ENCODE measurements at regions not wholly inside any gene's neighbourhood (a gene's known extent, or its start where the extent isn't known, plus 50 kb on each side); places are given as distances from the start of the nearest gene placed in this dataset.

GRCh38 chr1:182286761-182287160 lies 104.8 kb downstream of the GLUL start:
- no TSS peak for BruUV-seq (replicated peaks)

More at GRCh38 chr1:182286761-182287160, 104.8 kb downstream of the GLUL start:
- Histone ChIP-seq H3K27me3 (ENCODE audit: control insufficient read depth in 1 of 2, insufficient read depth in 2 of 2, low read length in 2 of 2) (no peaks in the 10 kb centered on the region), H2AFZ (ENCODE audit: low read length) (no peak overlapping the region), H3K36me3 (replicated peaks in 1 of 2; ENCODE audit: control insufficient read depth in 1 of 2, insufficient read depth in 2 of 2, low read length in 2 of 2) (no peaks in the 10 kb centered on the region), H3K9me3 (ENCODE audit: low read length) (no peaks in the 10 kb centered on the region), H4K20me1 (ENCODE audit: insufficient read depth, low read length) (no peaks in the 10 kb centered on the region), H3K9ac (ENCODE audit: insufficient read depth, low read depth, low read length) (no peak overlapping the region), H3K27ac (ENCODE audit: extremely low read length, insufficient read depth, low read length) (peak overlapping the region; percentile 34), H3K4me1 (ENCODE audit: insufficient read depth, low read length) (peaks cover 83% of the 10 kb centered on the region), H3K4me3 (replicated peaks in 1 of 3; ENCODE audit: insufficient read depth in 1 of 3, low read depth in 2 of 3, low read length in 3 of 3) (no peak overlapping the region), H3K79me2 (ENCODE audit: insufficient read depth, low read length) (no peaks in the 10 kb centered on the region), H3K4me2 (ENCODE audit: low read depth, low read length) (no peak overlapping the region)
- FAIRE-seq (no peak), ATAC-seq (no peak), DNase-seq (ENCODE audit: low spot score) (no peak)
- intact Hi-C loops (cut with micrococcal nuclease; ENCODE audit: unreplicated experiment) = loop anchor here (5.0 kb wide), 1 partner anchor 39 kb away; no protein-coding TSS in a partner anchor
- TF ChIP-seq ZNF354B (CRISPR knock-in tag; IDR thresholded peaks at IDR 0.05) = no peak
- TF ChIP-seq EEA1 (CRISPR knock-in tag; IDR thresholded peaks at IDR 0.05; ENCODE audit: borderline replicate concordance) = no peak
- no peak for TF ChIP-seq ETV6 (CRISPR knock-in tag; conservative IDR thresholded peaks at IDR 0.05)
- TF ChIP-seq ZNF552 (CRISPR knock-in tag; IDR thresholded peaks at IDR 0.05; ENCODE audit: borderline replicate concordance) = no peak
- no peak for TF ChIP-seq ZBTB20 (CRISPR knock-in tag; IDR thresholded peaks at IDR 0.05; ENCODE audit: borderline replicate concordance, low read depth)
- TF ChIP-seq PHF5A (CRISPR knock-in tag; IDR thresholded peaks at IDR 0.05; ENCODE audit: low read depth, unreplicated experiment) = no peak
- no peak for TF ChIP-seq ZNF407 (CRISPR knock-in tag; IDR thresholded peaks at IDR 0.05; ENCODE audit: not compliant biosample characterization)
- no peak for TF ChIP-seq ZNF879 (CRISPR knock-in tag; IDR thresholded peaks at IDR 0.05)
- TF ChIP-seq HNRNPH1 (optimal IDR thresholded peaks at IDR 0.05; ENCODE audit: low read depth, low read length) = no peak
- TF ChIP-seq HIVEP1 (CRISPR knock-in tag; IDR thresholded peaks at IDR 0.05) = no peak
- no peak for TF ChIP-seq ZNF777 (CRISPR knock-in tag; IDR thresholded peaks at IDR 0.05)
- TF ChIP-seq TCF7L2 (IDR thresholded peaks at IDR 0.05; ENCODE audit: low read depth, low read length) = no peak
- TF ChIP-seq PHF21A (CRISPR knock-in tag; IDR thresholded peaks at IDR 0.05) = no peak
- no peak for TF ChIP-seq HOXA7 (CRISPR knock-in tag; IDR thresholded peaks at IDR 0.05)
- no peak for TF ChIP-seq ZEB1 (IDR thresholded peaks at IDR 0.05; ENCODE audit: insufficient replicate concordance, low read depth)
- CTCF ChIA-PET (ENCODE audit: low intra/inter-chr PET ratio, low total read pairs) = no interaction called here
- 95% methylated on average over 2 of the region's 2 CpGs for WGBS (ENCODE audit: low lambda C conversion rate)
- in situ Hi-C loops (cut with HindIII; ENCODE audit: extremely low pct_ligation_motif_present, low pct_unique_long_range_greater_than_20kb) = no loop called here
- POLR2A ChIA-PET = interaction anchor here (1.0 to 9.3 kb wide), 3 partner anchors 14 to 106 kb away, joined by 3 to 260 read pairs (median 118); partner anchors contain the start of gene GLUL
